ENCODE measurements at regions not wholly inside any gene's neighbourhood (a gene's known extent, or its start where the extent isn't known, plus 50 kb on each side); places are given as distances from the start of the nearest gene placed in this dataset.

- Histone ChIP-seq H3K9ac (ENCODE audit: low read depth, low read length, poor library complexity, severe bottlenecking) (no peak overlapping the region), H4K20me1 (ENCODE audit: insufficient read depth, low read length, poor library complexity, severe bottlenecking) (no peaks in the 10 kb centered on the region), H3K4me3 (ENCODE audit: low read length, poor library complexity, severe bottlenecking) (no peak overlapping the region), H3F3A (ENCODE audit: low read depth) (no peaks in the 10 kb centered on the region), H2AFZ (ENCODE audit: low read length) (no peak overlapping the region), H3K4me1 (ENCODE audit: insufficient read depth, low read length, poor library complexity, severe bottlenecking) (no peaks in the 10 kb centered on the region), H3K36me3 (ENCODE audit: insufficient read depth, low read length) (no peaks in the 10 kb centered on the region), H3K27me3 (ENCODE audit: insufficient read depth, low read length, poor library complexity, severe bottlenecking) (no peaks in the 10 kb centered on the region), H3K79me2 (ENCODE audit: insufficient read depth, low read length) (no peaks in the 10 kb centered on the region), H3K9me2 (replicated peaks; ENCODE audit: low read depth, low read length) (no peaks in the 10 kb centered on the region), H3K4me2 (ENCODE audit: low read depth, low read length, poor library complexity, severe bottlenecking) (no peak overlapping the region), H3K9me3 (ENCODE audit: insufficient read depth, low read depth, low read length) (no peaks in the 10 kb centered on the region; the same call in 1 of the 2 replicates)
- no peak for TF ChIP-seq EZH2phosphoT487 (IDR thresholded peaks at IDR 0.05; ENCODE audit: borderline replicate concordance)
- no peak for TF ChIP-seq CTCF (conservative IDR thresholded peaks at IDR 0.05; ENCODE audit: low read length)
Measured at GRCh38 chr17:72345088-72345487, 224.3 kb downstream of the SOX9 start.

GRCh38 chr17:72345536-72345935 is 224.7 kb downstream of the SOX9 start:
- no peak overlapping the region for H3K9ac ChIP-seq (ENCODE audit: low read depth, low read length, poor library complexity, severe bottlenecking)
- H3K4me2 ChIP-seq (ENCODE audit: low read depth, low read length, poor library complexity, severe bottlenecking), result no peak overlapping the region

GRCh38 chr17:72346306-72346705 is 225.5 kb downstream of the SOX9 start:
- Histone ChIP-seq H3K27me3 (ENCODE audit: insufficient read depth, low read length, poor library complexity, severe bottlenecking) (no peaks in the 10 kb centered on the region), H3K4me1 (ENCODE audit: insufficient read depth, low read length, poor library complexity, severe bottlenecking) (no peaks in the 10 kb centered on the region), H4K20me1 (ENCODE audit: insufficient read depth, low read length, poor library complexity, severe bottlenecking) (no peaks in the 10 kb centered on the region), H3K9me2 (replicated peaks; ENCODE audit: low read depth, low read length) (no peaks in the 10 kb centered on the region), H3F3A (ENCODE audit: low read depth) (no peaks in the 10 kb centered on the region), H2AFZ (ENCODE audit: low read length) (no peak overlapping the region), H3K4me3 (ENCODE audit: low read length, poor library complexity, severe bottlenecking) (no peak overlapping the region), H3K4me2 (ENCODE audit: low read depth, low read length, poor library complexity, severe bottlenecking) (no peak overlapping the region), H3K79me2 (ENCODE audit: insufficient read depth, low read length) (no peaks in the 10 kb centered on the region), H3K9ac (ENCODE audit: low read depth, low read length, poor library complexity, severe bottlenecking) (no peak overlapping the region), H3K36me3 (ENCODE audit: insufficient read depth, low read length) (no peaks in the 10 kb centered on the region), H3K9me3 (ENCODE audit: insufficient read depth, low read depth, low read length) (no peaks in the 10 kb centered on the region; the same call in 1 of the 2 replicates)
- TF ChIP-seq EZH2phosphoT487 (IDR thresholded peaks at IDR 0.05; ENCODE audit: borderline replicate concordance) (no peak), CTCF (conservative IDR thresholded peaks at IDR 0.05; ENCODE audit: low read length) (no peak)

More at GRCh38 chr17:72345536-72345935, 224.7 kb downstream of the SOX9 start:
- Histone ChIP-seq H3K79me2 (ENCODE audit: insufficient read depth, low read length) (no peaks in the 10 kb centered on the region), H3F3A (ENCODE audit: low read depth) (no peaks in the 10 kb centered on the region), H3K36me3 (ENCODE audit: insufficient read depth, low read length) (no peaks in the 10 kb centered on the region), H3K4me3 (ENCODE audit: low read length, poor library complexity, severe bottlenecking) (no peak overlapping the region), H3K9me2 (replicated peaks; ENCODE audit: low read depth, low read length) (no peaks in the 10 kb centered on the region), H2AFZ (ENCODE audit: low read length) (no peak overlapping the region), H3K9me3 (ENCODE audit: insufficient read depth, low read depth, low read length) (no peaks in the 10 kb centered on the region; the same call in 1 of the 2 replicates), H4K20me1 (ENCODE audit: insufficient read depth, low read length, poor library complexity, severe bottlenecking) (no peaks in the 10 kb centered on the region), H3K27me3 (ENCODE audit: insufficient read depth, low read length, poor library complexity, severe bottlenecking) (no peaks in the 10 kb centered on the region), H3K4me1 (ENCODE audit: insufficient read depth, low read length, poor library complexity, severe bottlenecking) (no peaks in the 10 kb centered on the region)
- no peak for TF ChIP-seq EZH2phosphoT487 (IDR thresholded peaks at IDR 0.05; ENCODE audit: borderline replicate concordance)
- TF ChIP-seq CTCF (conservative IDR thresholded peaks at IDR 0.05; ENCODE audit: low read length), result no peak

All from Loucy (cell line).